Left lung (tissue), 4 donors: ENCODE measurements at regions not wholly inside any gene's neighbourhood (a gene's known extent, or its start where the extent isn't known, plus 50 kb on each side); places are given as distances from the start of the nearest gene placed in this dataset.
"Not testable (repeated sequence)": the region's sequence is repeated elsewhere in the genome, so short reads cannot be mapped to it uniquely, and the experiment has no call there.

Experiments
- ATAC-seq: fragments of 200-7000 bp; cut with Tn5 transposase; one replicate; pipeline ENCODE4 v1.9.1; 2020; ENCODE audit warnings: moderate library complexity
- DNase-seq, 4 donors: peaks; one replicate each; pipeline ENCODE4 v3.0.0-alpha.2; 2013 to 2020
- H3K27ac ChIP-seq, 2 donors: fragments of 200-600 bp; sonication (generic) in 1 of 2; one replicate each; pipeline versions ENCODE4 v1.5.0 to v1.8.0; 2020 to 2021
- H3K27me3 ChIP-seq, 2 donors: fragments of 200-600 bp; sonication (generic) in 1 of 2; one replicate each; pipeline versions ENCODE4 v1.5.0 to v1.8.0; 2020 to 2021
- H3K36me3 ChIP-seq, 2 donors: fragments of 200-600 bp; sonication (generic) in 1 of 2; one replicate each; pipeline versions ENCODE4 v1.5.0 to v1.8.0; 2020 to 2021
- H3K4me1 ChIP-seq, 2 donors: fragments of 200-600 bp; one replicate each; pipeline ENCODE4 v1.8.0; 2021
- H3K4me3 ChIP-seq, 2 donors: fragments of 200-600 bp; sonication (generic) in 1 of 2; one replicate each; pipeline versions ENCODE4 v1.5.0 to v1.8.0; 2020 to 2021; ENCODE audit warnings: mild to moderate bottlenecking in 1 of 2
- H3K9me3 ChIP-seq, 2 donors: fragments of 200-600 bp; sonication (generic) in 1 of 2; one replicate each; pipeline versions ENCODE4 v1.5.0 to v1.8.0; 2020 to 2021
- intact Hi-C, 2 donors: fragments of 100-400 bp; cut with DNase I; formaldehyde crosslinking; loops; one replicate each; pipeline versions ENCODE4 v1.11.2 to v1.14.2; 2022
- donor health status: DM: no; HTN: yes; CAD: no.
- donor health status: DM: no; HTN: no; CAD: no.

DNA sequence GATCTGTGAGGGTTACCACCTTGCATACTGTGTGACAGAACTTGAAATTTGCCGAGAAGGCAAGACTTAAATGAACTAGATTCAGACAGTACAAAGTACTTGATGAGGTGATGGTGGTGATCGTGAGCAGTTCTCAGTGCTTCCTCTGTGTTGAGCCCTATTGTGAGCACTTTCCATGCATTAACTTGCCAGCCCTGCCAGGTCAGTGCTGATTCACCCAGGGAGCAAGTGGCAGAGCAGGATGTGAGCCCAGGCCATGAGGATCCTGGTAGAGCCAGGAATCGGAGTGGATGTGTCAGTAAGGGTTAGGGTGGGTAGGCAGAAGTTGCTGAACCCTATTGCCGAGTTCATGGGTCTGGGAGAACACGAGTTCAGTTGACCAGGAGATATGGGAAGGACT is 4545.7 kb upstream of the TPTE start:
- H3K27me3 ChIP-seq, H3K4me3 ChIP-seq, intact Hi-C loops, H3K4me1 ChIP-seq, H3K27ac ChIP-seq, ATAC-seq, H3K9me3 ChIP-seq, H3K36me3 ChIP-seq, DNase-seq: not testable (repeated sequence)

- H3K36me3 ChIP-seq, H3K4me1 ChIP-seq, H3K27me3 ChIP-seq, H3K9me3 ChIP-seq, intact Hi-C loops, ATAC-seq, H3K4me3 ChIP-seq, H3K27ac ChIP-seq, DNase-seq: not testable (repeated sequence)
Measured at GRCh38 chr21:5997586-5997985, 4523.8 kb upstream of the TPTE start.

DNA sequence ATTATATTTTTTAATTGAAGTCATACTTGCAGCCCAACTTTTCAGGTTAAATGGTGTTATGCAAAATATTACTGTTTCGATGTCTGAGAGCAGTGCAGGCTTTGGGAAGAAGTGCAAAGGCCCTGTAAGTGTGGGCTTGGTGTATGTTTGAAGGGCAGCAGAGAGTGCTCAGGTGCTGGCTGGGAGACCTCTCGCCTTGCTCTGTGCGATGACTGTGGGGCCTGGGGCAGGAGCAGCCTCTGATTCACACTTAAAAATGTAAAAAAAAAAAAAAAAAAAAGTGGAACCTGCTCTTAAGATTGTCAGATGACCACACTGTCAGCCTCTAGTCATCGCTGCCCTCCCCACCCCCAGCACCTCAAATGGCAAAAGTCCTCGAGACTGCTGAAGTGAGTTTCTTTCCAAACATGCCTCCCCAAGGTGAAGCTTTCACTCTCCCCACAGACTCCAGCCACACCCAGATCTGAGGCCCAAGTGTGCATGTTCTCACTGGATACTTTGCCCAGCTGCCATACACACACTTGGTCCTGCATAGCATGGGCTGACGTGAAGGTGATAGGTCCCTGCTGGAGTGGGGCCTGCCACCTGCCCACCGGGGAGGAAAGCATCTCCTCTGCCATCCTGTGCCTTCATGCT is 4505.8 kb upstream of the TPTE start:
- ATAC-seq: peak; percentile 79
- H3K27ac ChIP-seq, H3K4me1 ChIP-seq, DNase-seq, intact Hi-C loops, H3K36me3 ChIP-seq, H3K4me3 ChIP-seq, H3K27me3 ChIP-seq, H3K9me3 ChIP-seq: not testable (repeated sequence)

- H3K27ac ChIP-seq, H3K9me3 ChIP-seq, DNase-seq, H3K4me3 ChIP-seq, intact Hi-C loops, H3K36me3 ChIP-seq, H3K4me1 ChIP-seq, H3K27me3 ChIP-seq: not testable (repeated sequence)
- peak; percentile 38 for ATAC-seq
Measured at GRCh38 chr21:6020460-6020859, 4500.9 kb upstream of the TPTE start.

DNA sequence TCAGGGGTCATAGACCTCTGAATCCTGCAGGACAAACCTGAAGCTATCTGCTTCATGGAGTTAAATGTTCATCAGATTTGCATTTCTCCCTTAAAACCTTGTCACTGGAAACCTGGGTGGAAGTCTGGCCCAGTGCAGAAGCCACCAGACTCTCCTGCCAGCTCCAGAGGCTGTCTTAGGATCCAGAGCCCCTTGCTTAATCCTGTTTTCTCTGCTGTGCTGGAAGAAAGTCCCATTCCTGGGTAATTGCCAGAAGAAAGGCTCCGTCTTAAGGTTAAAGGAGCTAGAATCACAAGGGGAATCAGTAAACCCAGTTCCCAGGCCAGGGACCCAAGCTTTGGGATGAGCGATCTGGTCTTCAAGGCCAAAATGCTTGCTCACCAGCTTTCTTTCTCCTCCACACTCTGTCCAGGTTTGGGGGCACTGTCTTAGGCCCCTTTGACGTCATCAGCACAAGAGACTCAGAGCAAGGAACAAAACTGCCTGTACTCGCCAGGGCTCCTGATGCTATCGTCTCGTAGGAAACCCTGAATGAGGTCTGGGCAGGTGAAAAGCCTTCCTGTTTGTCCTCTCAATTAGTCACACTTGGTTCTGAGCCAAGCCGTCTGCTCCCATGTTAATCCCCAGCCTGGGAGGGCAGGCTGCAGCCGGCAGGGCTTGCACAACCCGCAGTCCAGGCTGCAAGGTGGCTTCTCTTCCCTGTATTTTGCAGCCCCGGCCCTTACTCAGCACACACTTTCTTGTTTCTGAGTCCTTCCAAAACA is 4500.2 kb upstream of the TPTE start:
- H3K27me3 ChIP-seq, H3K36me3 ChIP-seq, intact Hi-C loops, H3K4me1 ChIP-seq, H3K9me3 ChIP-seq, H3K27ac ChIP-seq, H3K4me3 ChIP-seq, DNase-seq: not testable (repeated sequence)
- ATAC-seq: peak; percentile 82

DNA sequence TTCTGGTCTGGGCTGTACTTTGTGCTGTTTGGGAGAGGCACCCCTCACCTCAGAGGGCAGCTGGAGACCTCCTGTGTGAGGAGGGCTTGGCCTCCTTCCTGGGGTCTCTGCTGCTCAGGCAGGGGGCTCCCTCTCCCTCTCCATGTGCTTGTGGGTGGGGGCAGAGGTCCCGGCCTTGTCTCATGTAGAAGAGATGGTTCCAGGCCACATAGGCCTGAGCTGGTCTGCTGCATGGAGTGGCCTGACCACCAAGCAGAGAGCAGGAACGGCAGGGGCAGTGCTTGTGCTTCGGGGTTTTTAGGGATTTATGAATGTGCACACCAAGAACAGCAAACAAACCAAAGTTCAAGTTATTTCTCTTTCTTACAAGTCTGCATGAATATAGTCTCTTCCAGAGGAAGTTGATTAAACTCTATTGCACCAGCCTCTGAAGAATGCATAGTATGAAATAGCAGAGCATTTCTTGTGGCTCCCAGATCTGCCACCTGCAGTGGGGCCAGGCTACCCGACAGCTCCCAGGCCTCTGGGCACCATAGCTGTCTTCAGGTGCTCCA is 4499.6 kb upstream of the TPTE start:
- H3K4me3 ChIP-seq, H3K36me3 ChIP-seq, H3K27me3 ChIP-seq, DNase-seq, intact Hi-C loops, H3K9me3 ChIP-seq, H3K27ac ChIP-seq, H3K4me1 ChIP-seq: not testable (repeated sequence)
- ATAC-seq: peak; percentile 11

GRCh38 chr21:6023331-6023730 is 4498.1 kb upstream of the TPTE start:
- H3K4me3 ChIP-seq, H3K27ac ChIP-seq, H3K36me3 ChIP-seq, H3K4me1 ChIP-seq, intact Hi-C loops, H3K9me3 ChIP-seq, ATAC-seq, DNase-seq, H3K27me3 ChIP-seq: not testable (repeated sequence)

DNA sequence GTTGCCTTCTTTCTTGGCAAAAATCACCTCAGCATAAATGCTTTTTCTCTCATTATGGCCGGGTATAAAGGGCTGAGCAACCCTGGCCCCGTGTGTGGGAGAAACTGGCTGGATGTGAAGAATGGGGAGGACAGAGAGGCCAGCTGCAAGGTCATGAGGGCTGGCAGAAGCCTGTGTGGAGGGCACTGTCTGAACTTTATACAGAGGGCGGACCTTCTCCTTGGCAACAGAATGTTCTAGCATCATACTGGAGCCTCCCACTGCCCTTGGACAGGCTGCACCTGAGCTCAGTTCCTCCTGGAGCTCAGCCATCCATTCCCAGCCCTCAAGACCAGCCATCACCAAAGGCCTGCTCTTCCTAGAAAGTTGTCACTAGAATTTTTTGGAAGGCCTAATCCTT is 4496.2 kb upstream of the TPTE start:
- H3K4me3 ChIP-seq, H3K36me3 ChIP-seq, ATAC-seq, intact Hi-C loops, DNase-seq, H3K27ac ChIP-seq, H3K27me3 ChIP-seq, H3K9me3 ChIP-seq, H3K4me1 ChIP-seq: not testable (repeated sequence)

GRCh38 chr21:6027497-6027896 is 4493.9 kb upstream of the TPTE start:
- peak; percentile 82 for ATAC-seq
- DNase-seq, H3K9me3 ChIP-seq, H3K36me3 ChIP-seq, H3K4me1 ChIP-seq, H3K27ac ChIP-seq, H3K27me3 ChIP-seq, intact Hi-C loops, H3K4me3 ChIP-seq: not testable (repeated sequence)

GRCh38 chr21:6034124-6034678 is 4487.2 kb upstream of the TPTE start:
- intact Hi-C loops, DNase-seq, H3K4me3 ChIP-seq, H3K4me1 ChIP-seq, H3K27ac ChIP-seq, H3K9me3 ChIP-seq, H3K36me3 ChIP-seq, ATAC-seq, H3K27me3 ChIP-seq: not testable (repeated sequence)

DNA sequence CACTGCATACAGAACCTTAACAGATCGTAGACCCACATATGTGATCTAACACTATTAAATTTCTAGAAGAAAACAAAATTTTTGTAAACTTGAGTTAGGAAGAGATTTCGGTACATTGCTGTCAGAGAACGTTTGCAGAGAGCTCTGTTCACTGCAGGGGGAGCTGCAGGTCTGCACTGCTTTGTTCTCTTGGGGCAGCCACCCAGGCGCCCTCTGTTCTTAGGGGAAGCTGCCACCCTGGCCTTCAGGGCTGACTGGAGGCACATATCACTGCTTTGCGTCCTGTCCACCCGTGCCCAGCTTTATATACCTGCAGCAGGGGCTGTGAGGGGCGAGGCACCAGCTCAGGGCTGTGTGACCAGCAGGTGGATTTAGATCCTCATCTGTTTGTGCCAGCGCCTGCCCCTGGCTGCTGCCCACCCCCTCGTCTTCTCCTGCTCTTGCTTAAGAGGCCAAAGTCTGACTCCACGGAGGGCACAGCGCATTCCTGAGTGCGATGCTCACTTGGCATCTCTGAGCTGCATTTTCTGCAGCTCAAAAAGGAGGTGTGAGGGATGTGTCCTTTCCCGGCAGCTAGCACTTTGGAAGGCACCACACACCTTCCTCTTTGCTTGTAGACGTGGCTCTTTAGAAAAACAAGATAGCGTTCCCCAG is 4486.4 kb upstream of the TPTE start:
- H3K9me3 ChIP-seq, DNase-seq, H3K27ac ChIP-seq, intact Hi-C loops, H3K27me3 ChIP-seq, H3K36me3 ChIP-seq, H3K4me1 ChIP-seq, H3K4me3 ChIP-seq: not testable (repeated sequence)
- peak; percentile 84 for ATAC-seq

DNA sequence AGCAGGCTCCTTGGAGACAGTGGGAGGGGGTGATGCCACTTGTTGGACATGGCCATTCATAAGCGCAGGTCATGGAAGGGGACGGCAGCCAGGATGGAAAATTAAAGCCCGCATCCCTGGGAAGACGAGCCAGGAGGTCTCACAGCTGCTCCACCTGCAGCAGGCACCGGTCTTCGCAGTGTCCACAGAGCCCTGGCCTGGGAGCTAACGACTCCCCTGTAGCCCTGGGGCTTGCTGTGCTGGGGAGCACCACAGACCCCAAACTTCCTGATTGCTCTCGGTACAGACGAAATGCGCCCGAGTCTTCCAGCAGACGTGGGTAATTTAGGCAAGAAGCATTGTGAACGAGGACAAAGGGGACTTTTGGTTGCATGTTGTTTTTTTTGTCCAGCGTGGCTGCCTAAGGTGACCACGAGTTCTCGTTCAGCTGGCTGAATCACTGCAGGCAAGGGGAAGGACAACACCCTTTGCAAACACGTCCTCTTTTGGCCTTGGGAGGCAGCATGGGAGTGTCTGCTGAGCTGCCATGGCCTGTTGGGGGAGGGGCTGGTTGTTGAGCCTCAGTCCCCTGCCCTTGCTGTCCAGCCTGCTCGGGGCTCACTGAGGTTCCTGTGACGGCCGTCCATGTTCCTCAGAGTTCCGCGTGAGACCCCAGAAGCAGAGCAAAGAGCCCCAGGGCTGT is 4485.8 kb upstream of the TPTE start:
- intact Hi-C loops, H3K27ac ChIP-seq, DNase-seq, H3K4me3 ChIP-seq, H3K4me1 ChIP-seq, H3K36me3 ChIP-seq, H3K9me3 ChIP-seq, H3K27me3 ChIP-seq: not testable (repeated sequence)
- ATAC-seq: peak; percentile 95

DNA sequence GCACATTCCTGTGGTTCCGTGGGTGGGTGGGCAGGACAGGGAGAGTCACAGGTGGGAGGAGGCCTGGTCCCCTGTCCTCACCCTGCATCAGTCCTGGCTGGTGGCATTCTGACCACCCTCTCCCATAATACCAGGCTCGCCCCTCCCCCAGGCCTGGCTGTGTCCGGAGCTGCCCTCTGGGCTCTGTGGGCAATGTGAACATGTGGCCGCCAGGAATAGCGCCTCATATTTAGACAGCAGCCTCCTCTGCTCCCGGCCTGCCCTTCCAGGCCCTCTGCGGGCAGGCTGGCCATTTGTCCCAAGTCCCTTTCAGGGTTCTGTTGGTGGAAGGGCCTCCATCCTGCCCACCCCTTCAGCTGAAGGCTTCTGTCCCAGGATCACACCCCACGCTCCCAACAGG is 4482.2 kb upstream of the TPTE start:
- intact Hi-C loops, H3K9me3 ChIP-seq, H3K27me3 ChIP-seq, H3K36me3 ChIP-seq, H3K4me3 ChIP-seq, DNase-seq, ATAC-seq, H3K4me1 ChIP-seq, H3K27ac ChIP-seq: not testable (repeated sequence)
